C4-2B (cell line): ENCODE measurements at regions not wholly inside any gene's neighbourhood (a gene's known extent, or its start where the extent isn't known, plus 50 kb on each side); places are given as distances from the start of the nearest gene placed in this dataset.

Source experiments
- ZFX ChIP-seq: fragments of 450-650 bp; IDR thresholded peaks from 2 replicates; pipeline ENCODE4 v1.6.1; 2017
- TF ChIP-seq, protein P1 (sequence below): fragments of 450-650 bp; conservative IDR thresholded peaks from 2 replicates; pipeline ENCODE4 v1.5.1; 2017; ENCODE audit warnings: mild to moderate bottlenecking

GRCh38 chr14:24701062-24701461 is 67.1 kb upstream of the GZMB start:
- TF ChIP-seq, protein P1, sequence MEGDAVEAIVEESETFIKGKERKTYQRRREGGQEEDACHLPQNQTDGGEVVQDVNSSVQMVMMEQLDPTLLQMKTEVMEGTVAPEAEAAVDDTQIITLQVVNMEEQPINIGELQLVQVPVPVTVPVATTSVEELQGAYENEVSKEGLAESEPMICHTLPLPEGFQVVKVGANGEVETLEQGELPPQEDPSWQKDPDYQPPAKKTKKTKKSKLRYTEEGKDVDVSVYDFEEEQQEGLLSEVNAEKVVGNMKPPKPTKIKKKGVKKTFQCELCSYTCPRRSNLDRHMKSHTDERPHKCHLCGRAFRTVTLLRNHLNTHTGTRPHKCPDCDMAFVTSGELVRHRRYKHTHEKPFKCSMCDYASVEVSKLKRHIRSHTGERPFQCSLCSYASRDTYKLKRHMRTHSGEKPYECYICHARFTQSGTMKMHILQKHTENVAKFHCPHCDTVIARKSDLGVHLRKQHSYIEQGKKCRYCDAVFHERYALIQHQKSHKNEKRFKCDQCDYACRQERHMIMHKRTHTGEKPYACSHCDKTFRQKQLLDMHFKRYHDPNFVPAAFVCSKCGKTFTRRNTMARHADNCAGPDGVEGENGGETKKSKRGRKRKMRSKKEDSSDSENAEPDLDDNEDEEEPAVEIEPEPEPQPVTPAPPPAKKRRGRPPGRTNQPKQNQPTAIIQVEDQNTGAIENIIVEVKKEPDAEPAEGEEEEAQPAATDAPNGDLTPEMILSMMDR: no peak
- TF ChIP-seq ZFX: no peak
